Body of pancreas (tissue), 4 donors: ENCODE measurements at regions not wholly inside any gene's neighbourhood (a gene's known extent, or its start where the extent isn't known, plus 50 kb on each side); places are given as distances from the start of the nearest gene placed in this dataset.

ENCODE experiments used
- ATAC-seq: fragments of 150-250 bp; one replicate; pipeline ENCODE4 v1.9.1; 2016
- DNase-seq, 4 donors: peaks; one replicate each; pipeline ENCODE4 v3.0.0-alpha.2; 2019
- H3K27ac ChIP-seq, 4 donors: fragments of 200-600 bp; sonication (generic); 1 replicate in 3 of 4; 2 replicates in 1 of 4; pipeline versions ENCODE4 v1.5.1 to v1.6.1; 2016 to 2019; ENCODE audit warnings: mild to moderate bottlenecking in 1 of 4, mixed read lengths in 1 of 4, moderate library complexity in 1 of 4
- H3K27me3 ChIP-seq, 2 donors: fragments of 200-600 bp; sonication (generic); one replicate each; pipeline ENCODE4 v1.6.0; 2016; ENCODE audit warnings: mild to moderate bottlenecking in 1 of 2
- H3K36me3 ChIP-seq, 2 donors: fragments of 200-600 bp; sonication (generic); replicated peaks in 1 of 2; 2 replicates each; pipeline ENCODE4 v1.5.1; 2016; ENCODE audit warnings: low read depth in 2 of 2; ENCODE audit not compliant: insufficient read depth in 1 of 2
- H3K4me1 ChIP-seq: fragments of 200-600 bp; sonication (generic); one replicate; pipeline ENCODE4 v1.6.0; 2016
- H3K4me3 ChIP-seq, 2 donors: fragments of 200-600 bp; sonication (generic); 1 replicate in 1 of 2; 2 replicates in 1 of 2; pipeline ENCODE4 v1.5.1; 2016 to 2019
- H3K9me3 ChIP-seq, 3 donors: fragments of 200-600 bp; sonication (generic); 1 replicate in 2 of 3; 2 replicates in 1 of 3; pipeline ENCODE4 v1.5.1; 2016
- CTCF ChIP-seq, 7 experiments: fragments of 450-650 bp in 4 of 7; fragments of 200-600 bp in 3 of 7; sonication (generic) in 3 of 7; IDR thresholded peaks; one replicate each; pipeline ENCODE4 v1.5.1; 2016 to 2019; ENCODE audit warnings: antibody characterized with exemption in 7 of 7
- POLR2A ChIP-seq, 3 donors: fragments of 450-650 bp; IDR thresholded peaks; one replicate each; pipeline ENCODE4 v1.6.1; 2016; ENCODE audit warnings: antibody characterized with exemption in 3 of 3, mild to moderate bottlenecking in 2 of 3
- WGBS, 2 donors: methylation state at CpG; one replicate each; pipeline ENCODE4 v1.1.5; 2017; 5-methylcytosine and 5-hydroxymethylcytosine counted together
- intact Hi-C: fragments of 100-400 bp; cut with DNase I; formaldehyde crosslinking; loops from one replicate; pipeline ENCODE4 v1.15.1; 2023

- no peak for TF ChIP-seq POLR2A (IDR thresholded peaks at IDR 0.05)
- no peak for TF ChIP-seq CTCF (IDR thresholded peaks at IDR 0.05)
- no peak overlapping the region for H3K27ac ChIP-seq
- intact Hi-C loops = no loop called here
Observed at GRCh38 chr13:91058919-91059318, 288.6 kb upstream of the MIR17HG start.

GRCh38 chr13:91066745-91067144 lies 280.7 kb upstream of the MIR17HG start:
- WGBS, 2 donors = 46 to 52% methylated on average over 4 of the region's 4 CpGs
- Histone ChIP-seq H3K4me1 (no peaks in the 10 kb centered on the region), H3K27ac (no peak overlapping the region), H3K27me3 (no peaks in the 10 kb centered on the region), H3K9me3 (no peaks in the 10 kb centered on the region), H3K4me3 (no peak overlapping the region), H3K36me3 (no peaks in the 10 kb centered on the region)
- DNase-seq (no peak), ATAC-seq (no peak)
- intact Hi-C loops = no loop called here
- TF ChIP-seq POLR2A (IDR thresholded peaks at IDR 0.05) (no peak), CTCF (IDR thresholded peaks at IDR 0.05) (no peak)

More at GRCh38 chr13:91058919-91059318, 288.6 kb upstream of the MIR17HG start:
- Histone ChIP-seq H3K36me3 (no peaks in the 10 kb centered on the region), H3K27me3 (no peaks in the 10 kb centered on the region), H3K9me3 (no peaks in the 10 kb centered on the region), H3K4me1 (no peaks in the 10 kb centered on the region), H3K4me3 (no peak overlapping the region)
- ATAC-seq (no peak), DNase-seq (no peak)

- WGBS, 2 donors = 67 to 71% methylated on average over 2 of the region's 2 CpGs
- no peak for TF ChIP-seq CTCF (IDR thresholded peaks at IDR 0.05)
- no peak for TF ChIP-seq POLR2A (IDR thresholded peaks at IDR 0.05)
- DNase-seq (no peak), ATAC-seq (no peak)
- intact Hi-C loops = no loop called here
- Histone ChIP-seq H3K9me3 (no peaks in the 10 kb centered on the region), H3K4me3 (no peak overlapping the region), H3K27me3 (no peaks in the 10 kb centered on the region), H3K36me3 (no peaks in the 10 kb centered on the region), H3K27ac (no peak overlapping the region), H3K4me1 (no peaks in the 10 kb centered on the region)
Observed at GRCh38 chr13:91072486-91072885, 275.0 kb upstream of the MIR17HG start.

GRCh38 chr13:91074091-91074490 lies 273.4 kb upstream of the MIR17HG start:
- ATAC-seq (no peak), DNase-seq (no peak)
- TF ChIP-seq CTCF (IDR thresholded peaks at IDR 0.05) = no peak
- no peak for TF ChIP-seq POLR2A (IDR thresholded peaks at IDR 0.05)
- no peak overlapping the region for H3K4me3 ChIP-seq
- no peak overlapping the region for H3K27ac ChIP-seq
- H3K4me1 ChIP-seq = no peaks in the 10 kb centered on the region
- H3K9me3 ChIP-seq = no peaks in the 10 kb centered on the region
- intact Hi-C loops = no loop called here
- WGBS, 2 donors = 66 to 76% methylated on average over 2 of the region's 2 CpGs
- H3K36me3 ChIP-seq = no peaks in the 10 kb centered on the region
- no peaks in the 10 kb centered on the region for H3K27me3 ChIP-seq

- Histone ChIP-seq H3K4me3 (no peak overlapping the region), H3K27me3 (no peaks in the 10 kb centered on the region), H3K36me3 (no peaks in the 10 kb centered on the region), H3K4me1 (no peaks in the 10 kb centered on the region), H3K9me3 (no peaks in the 10 kb centered on the region), H3K27ac (no peak overlapping the region)
- TF ChIP-seq CTCF (IDR thresholded peaks at IDR 0.05) = no peak
- no peak for TF ChIP-seq POLR2A (IDR thresholded peaks at IDR 0.05)
- intact Hi-C loops = no loop called here
- DNase-seq = no peak
- 95 to 99% methylated on average over 2 of the region's 2 CpGs for WGBS, 2 donors
- ATAC-seq = no peak
Observed at GRCh38 chr13:91076830-91077229, 270.7 kb upstream of the MIR17HG start.
